Gastroesophageal sphincter (tissue), 4 donors: ENCODE measurements at regions not wholly inside any gene's neighbourhood (a gene's known extent, or its start where the extent isn't known, plus 50 kb on each side); places are given as distances from the start of the nearest gene placed in this dataset.

Experiments
- ATAC-seq: fragments of 150-250 bp; one replicate; pipeline ENCODE4 v1.9.1; 2016; ENCODE audit warnings: mild to moderate bottlenecking, moderate library complexity
- H3K27ac ChIP-seq, 4 donors: fragments of 200-600 bp; sonication (generic) in 3 of 4; 1 replicate in 3 of 4; 2 replicates in 1 of 4; pipeline ENCODE4 v1.5.1; 2016 to 2019
- H3K27me3 ChIP-seq: fragments of 200-600 bp; sonication (generic); one replicate; pipeline ENCODE4 v1.5.1; 2019
- H3K36me3 ChIP-seq, 2 donors: fragments of 200-600 bp; sonication (generic); one replicate each; pipeline ENCODE4 v1.5.1; 2019; ENCODE audit warnings: control low read depth in 1 of 2
- H3K4me1 ChIP-seq, 3 donors: fragments of 200-600 bp; sonication (generic); 1 replicate in 2 of 3; 2 replicates in 1 of 3; pipeline ENCODE4 v1.5.1; 2016 to 2019; ENCODE audit warnings: control low read depth in 2 of 3
- H3K4me3 ChIP-seq, 2 donors: fragments of 200-600 bp; sonication (generic); one replicate each; pipeline ENCODE4 v1.5.1; 2019; ENCODE audit warnings: mild to moderate bottlenecking in 1 of 2, moderate library complexity in 1 of 2
- H3K9me3 ChIP-seq, 3 donors: fragments of 200-600 bp; sonication (generic); one replicate each; pipeline ENCODE4 v1.5.1; 2017 to 2019; ENCODE audit warnings: control low read depth in 2 of 3
- CTCF ChIP-seq, 4 experiments: fragments of 200-600 bp in 2 of 4; fragments of 450-650 bp in 2 of 4; sonication (generic) in 1 of 4; IDR thresholded peaks; one replicate each; pipeline ENCODE4 v1.5.1; 2017 to 2019; ENCODE audit warnings: antibody characterized with exemption in 4 of 4, mild to moderate bottlenecking in 2 of 4, moderate library complexity in 2 of 4
- EP300 ChIP-seq: sonication (generic); formaldehyde crosslinking; IDR thresholded peaks from one replicate; pipeline ENCODE4 v1.6.1; 2017; ENCODE audit warnings: antibody characterized with exemption, mild to moderate bottlenecking
- POLR2A ChIP-seq, 2 donors: fragments of 450-650 bp; IDR thresholded peaks; one replicate each; pipeline ENCODE4 v1.6.1; 2017; ENCODE audit warnings: antibody characterized with exemption in 2 of 2, mild to moderate bottlenecking in 2 of 2, moderate library complexity in 1 of 2
- POLR2AphosphoS5 ChIP-seq: sonication (generic); formaldehyde crosslinking; IDR thresholded peaks from one replicate; pipeline ENCODE4 v1.6.1; 2017; ENCODE audit warnings: antibody characterized with exemption
- WGBS, 2 donors: methylation state at CpG; one replicate each; pipeline ENCODE4 v1.1.5; 2018; ENCODE audit warnings: low coverage in 1 of 2; 5-methylcytosine and 5-hydroxymethylcytosine counted together

GRCh38 chr11:8740129-8740528, 57.5 kb downstream of the RPL27A start:
- no peaks in the 10 kb centered on the region for H3K27me3 ChIP-seq
- ATAC-seq = no peak
- WGBS, 2 donors = 67 to 91% methylated on average over 1 to 3 of the region's 3 CpGs

GRCh38 chr11:8744423-8744822, 61.8 kb downstream of the RPL27A start:
- Histone ChIP-seq H3K27me3 (no peaks in the 10 kb centered on the region), H3K4me1 (peaks cover 0 to 77% (median 9%) of the 10 kb centered on the region in 3 donors), H3K27ac (peak overlapping the region in 1 of 4 donors; percentile 10), H3K36me3 (peaks cover 0 to 22% of the 10 kb centered on the region in 2 donors), H3K9me3 (no peaks in the 10 kb centered on the region), H3K4me3 (no peak overlapping the region)
- ATAC-seq = no peak
- WGBS, 2 donors = 57% methylated on average over 1 of the region's 1 CpG; no CpG with 5 or more reads in 1 of the 2 donors
- TF ChIP-seq EP300 = no peak
- TF ChIP-seq POLR2A (IDR thresholded peaks at IDR 0.05) = no peak
- no peak for TF ChIP-seq CTCF (IDR thresholded peaks at IDR 0.05)
- TF ChIP-seq POLR2AphosphoS5 = no peak

More at GRCh38 chr11:8740129-8740528, 57.5 kb downstream of the RPL27A start:
- H3K4me3 ChIP-seq = no peak overlapping the region
- peaks cover 0 to 65% (median 7%) of the 10 kb centered on the region in 3 donors for H3K4me1 ChIP-seq
- TF ChIP-seq POLR2AphosphoS5 = no peak
- TF ChIP-seq EP300 = no peak
- TF ChIP-seq POLR2A (IDR thresholded peaks at IDR 0.05) = no peak
- no peak for TF ChIP-seq CTCF (IDR thresholded peaks at IDR 0.05)
- H3K9me3 ChIP-seq = no peaks in the 10 kb centered on the region
- peak overlapping the region in 3 of 4 donors; percentile 18 to 56 (median 45) for H3K27ac ChIP-seq
- H3K36me3 ChIP-seq = peaks cover 0 to 24% of the 10 kb centered on the region in 2 donors

- Histone ChIP-seq H3K27me3 (no peaks in the 10 kb centered on the region), H3K36me3 (peaks cover 0 to 22% of the 10 kb centered on the region in 2 donors), H3K4me1 (peaks cover 4 to 77% (median 7%) of the 10 kb centered on the region in 3 donors), H3K9me3 (no peaks in the 10 kb centered on the region), H3K27ac (peak overlapping the region in 2 of 4 donors; percentile 10 to 16), H3K4me3 (no peak overlapping the region)
- ATAC-seq = no peak
- TF ChIP-seq EP300 (no peak), POLR2A (IDR thresholded peaks at IDR 0.05) (no peak), CTCF (IDR thresholded peaks at IDR 0.05) (no peak), POLR2AphosphoS5 (no peak)
- WGBS, 2 donors = 59 to 60% methylated on average over 1 to 6 of the region's 6 CpGs
These were observed 63.0 kb downstream of the RPL27A start for GRCh38 chr11:8745431-8746253.

GRCh38 chr11:8746331-8746974, 63.9 kb downstream of the RPL27A start:
- Histone ChIP-seq H3K4me1 (peaks cover 4 to 77% (median 7%) of the 10 kb centered on the region in 3 donors), H3K36me3 (peaks cover 0 to 22% of the 10 kb centered on the region in 2 donors), H3K27me3 (no peaks in the 10 kb centered on the region), H3K9me3 (no peaks in the 10 kb centered on the region), H3K4me3 (no peak overlapping the region), H3K27ac (peak overlapping the region in 2 of 4 donors; percentile 16 to 65)
- WGBS, 2 donors = 20 to 47% methylated on average over 1 of the region's 2 CpGs
- TF ChIP-seq POLR2AphosphoS5 = no peak
- no peak for TF ChIP-seq CTCF (IDR thresholded peaks at IDR 0.05)
- TF ChIP-seq EP300 = no peak
- TF ChIP-seq POLR2A (IDR thresholded peaks at IDR 0.05) = no peak
- no peak for ATAC-seq
